HG03025 (cell line): ENCODE measurements at regions not wholly inside any gene's neighbourhood (a gene's known extent, or its start where the extent isn't known, plus 50 kb on each side); places are given as distances from the start of the nearest gene placed in this dataset.
"Not testable (repeated sequence)": the region's sequence is repeated elsewhere in the genome, so short reads cannot be mapped to it uniquely, and the experiment has no call there.

ENCODE experiments used
- ATAC-seq: cut with Tn5 transposase; IDR thresholded peaks from one replicate; pipeline ENCODE4 v1.9.1; 2021; ENCODE audit warnings: mild to moderate bottlenecking, moderate library complexity; ENCODE audit not compliant: unreplicated experiment, low FRiP score

GRCh38 chr4:148964456-148964855 is 522.2 kb upstream of the NR3C2 start:
- ATAC-seq, result no peak

GRCh38 chr4:148962539-148963290 is 520.5 kb upstream of the NR3C2 start:
- no peak for ATAC-seq

- ATAC-seq, result no peak
Observed at GRCh38 chr4:148961526-148961925, 519.3 kb upstream of the NR3C2 start.

GRCh38 chr4:148958317-148958716 is 516.1 kb upstream of the NR3C2 start:
- no peak for ATAC-seq

GRCh38 chr4:148955564-148956297 is 513.5 kb upstream of the NR3C2 start:
- no peak for ATAC-seq

- no peak for ATAC-seq
Observed at GRCh38 chr4:148954011-148954749, 512.0 kb upstream of the NR3C2 start.

- ATAC-seq, result no peak
Observed at GRCh38 chr4:148951346-148951745, 509.1 kb upstream of the NR3C2 start.

- ATAC-seq, result no peak
Observed at GRCh38 chr4:148946271-148946670, 504.1 kb upstream of the NR3C2 start.

- ATAC-seq, result no peak
Observed at GRCh38 chr4:148944839-148945219, 502.6 kb upstream of the NR3C2 start.

GRCh38 chr4:148944136-148944838 is 502.1 kb upstream of the NR3C2 start:
- no peak for ATAC-seq

GRCh38 chr4:148934926-148935578 is 492.8 kb upstream of the NR3C2 start:
- no peak for ATAC-seq

- ATAC-seq, result no peak
Observed at GRCh38 chr4:148926276-148927260, 484.4 kb upstream of the NR3C2 start.

GRCh38 chr4:148923881-148924280 is 481.7 kb upstream of the NR3C2 start:
- ATAC-seq, result no peak

- no peak for ATAC-seq
Observed at GRCh38 chr4:148922497-148922896, 480.3 kb upstream of the NR3C2 start.

GRCh38 chr4:148914734-148915133 is 472.5 kb upstream of the NR3C2 start:
- no peak for ATAC-seq

GRCh38 chr4:148914301-148914700 is 472.1 kb upstream of the NR3C2 start:
- ATAC-seq, result no peak

- no peak for ATAC-seq
Observed at GRCh38 chr4:148903388-148903787, 461.2 kb upstream of the NR3C2 start.

- ATAC-seq, result no peak
Observed at GRCh38 chr4:148901075-148901705, 459.0 kb upstream of the NR3C2 start.

GRCh38 chr4:148898139-148898538 is 455.9 kb upstream of the NR3C2 start:
- not testable (repeated sequence) for ATAC-seq
